ENCODE measurements at regions not wholly inside any gene's neighbourhood (a gene's known extent, or its start where the extent isn't known, plus 50 kb on each side); places are given as distances from the start of the nearest gene placed in this dataset.
"Not testable (repeated sequence)": the region's sequence is repeated elsewhere in the genome, so short reads cannot be mapped to it uniquely, and the experiment has no call there.

DNA sequence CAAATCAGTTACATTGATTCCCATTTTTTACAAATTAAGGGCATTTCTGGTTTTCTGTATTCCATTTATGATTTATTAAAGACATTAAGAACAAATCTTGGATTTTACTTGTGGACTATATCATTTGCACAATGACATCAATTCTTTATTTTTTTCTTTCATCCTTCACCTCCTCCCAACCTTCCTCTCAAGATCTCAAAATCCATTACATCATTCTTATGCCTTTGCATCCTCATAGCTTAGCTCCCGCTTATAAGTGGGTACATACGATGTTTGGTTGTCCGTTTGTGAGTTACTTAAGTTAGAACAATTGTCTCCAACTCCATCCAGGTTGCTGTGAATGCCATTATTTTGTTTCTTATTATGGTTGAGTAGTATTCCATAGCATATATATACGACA is 752.8 kb downstream of the CD109 start:
- TF ChIP-seq POLR2A (IDR thresholded peaks at IDR 0.05), result no peak
- TF ChIP-seq POLR2AphosphoS5 (IDR thresholded peaks at IDR 0.05), result no peak
- TF ChIP-seq, protein P1, sequence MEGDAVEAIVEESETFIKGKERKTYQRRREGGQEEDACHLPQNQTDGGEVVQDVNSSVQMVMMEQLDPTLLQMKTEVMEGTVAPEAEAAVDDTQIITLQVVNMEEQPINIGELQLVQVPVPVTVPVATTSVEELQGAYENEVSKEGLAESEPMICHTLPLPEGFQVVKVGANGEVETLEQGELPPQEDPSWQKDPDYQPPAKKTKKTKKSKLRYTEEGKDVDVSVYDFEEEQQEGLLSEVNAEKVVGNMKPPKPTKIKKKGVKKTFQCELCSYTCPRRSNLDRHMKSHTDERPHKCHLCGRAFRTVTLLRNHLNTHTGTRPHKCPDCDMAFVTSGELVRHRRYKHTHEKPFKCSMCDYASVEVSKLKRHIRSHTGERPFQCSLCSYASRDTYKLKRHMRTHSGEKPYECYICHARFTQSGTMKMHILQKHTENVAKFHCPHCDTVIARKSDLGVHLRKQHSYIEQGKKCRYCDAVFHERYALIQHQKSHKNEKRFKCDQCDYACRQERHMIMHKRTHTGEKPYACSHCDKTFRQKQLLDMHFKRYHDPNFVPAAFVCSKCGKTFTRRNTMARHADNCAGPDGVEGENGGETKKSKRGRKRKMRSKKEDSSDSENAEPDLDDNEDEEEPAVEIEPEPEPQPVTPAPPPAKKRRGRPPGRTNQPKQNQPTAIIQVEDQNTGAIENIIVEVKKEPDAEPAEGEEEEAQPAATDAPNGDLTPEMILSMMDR (IDR thresholded peaks at IDR 0.05), result no peak
- Histone ChIP-seq H3K9me3 (no peaks in the 10 kb centered on the region), H3K36me3 (no peaks in the 10 kb centered on the region), H3K27me3 (no peaks in the 10 kb centered on the region), H3K27ac (no peak overlapping the region), H3K4me1 (no peaks in the 10 kb centered on the region), H3K4me3 (no peak overlapping the region)
- intact Hi-C loops (cut with DNase I; ENCODE audit: low total_unique reads), result no loop called here
- no peak for DNase-seq (ENCODE audit: low spot score in 2 of 2)

DNA sequence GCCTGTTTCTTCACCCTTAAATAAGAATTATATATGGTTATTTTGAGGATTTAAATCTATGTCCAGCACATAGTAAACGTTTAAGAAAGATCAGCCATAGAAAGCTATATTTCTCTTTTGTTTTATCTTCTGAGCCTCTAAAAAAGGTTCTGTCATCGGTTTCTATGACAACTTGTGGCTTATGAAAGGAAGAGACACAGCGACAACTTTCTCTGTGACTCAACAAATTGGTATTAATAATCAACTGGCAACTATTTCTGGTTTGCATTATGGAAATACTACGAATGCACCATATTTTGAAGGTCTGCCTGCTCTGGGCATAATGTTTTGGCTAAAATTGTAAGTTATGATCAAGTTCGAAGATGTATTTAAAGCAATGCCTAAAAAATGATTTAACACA is 751.0 kb downstream of the CD109 start:
- no peak for DNase-seq (ENCODE audit: low spot score in 2 of 2)
- Histone ChIP-seq H3K4me3 (no peak overlapping the region), H3K4me1 (no peaks in the 10 kb centered on the region), H3K27ac (no peak overlapping the region), H3K27me3 (no peaks in the 10 kb centered on the region), H3K9me3 (no peaks in the 10 kb centered on the region), H3K36me3 (no peaks in the 10 kb centered on the region)
- intact Hi-C loops (cut with DNase I; ENCODE audit: low total_unique reads), result no loop called here
- TF ChIP-seq POLR2A (IDR thresholded peaks at IDR 0.05) (no peak), POLR2AphosphoS5 (IDR thresholded peaks at IDR 0.05) (no peak)
- TF ChIP-seq, protein P1 (IDR thresholded peaks at IDR 0.05), result no peak

DNA sequence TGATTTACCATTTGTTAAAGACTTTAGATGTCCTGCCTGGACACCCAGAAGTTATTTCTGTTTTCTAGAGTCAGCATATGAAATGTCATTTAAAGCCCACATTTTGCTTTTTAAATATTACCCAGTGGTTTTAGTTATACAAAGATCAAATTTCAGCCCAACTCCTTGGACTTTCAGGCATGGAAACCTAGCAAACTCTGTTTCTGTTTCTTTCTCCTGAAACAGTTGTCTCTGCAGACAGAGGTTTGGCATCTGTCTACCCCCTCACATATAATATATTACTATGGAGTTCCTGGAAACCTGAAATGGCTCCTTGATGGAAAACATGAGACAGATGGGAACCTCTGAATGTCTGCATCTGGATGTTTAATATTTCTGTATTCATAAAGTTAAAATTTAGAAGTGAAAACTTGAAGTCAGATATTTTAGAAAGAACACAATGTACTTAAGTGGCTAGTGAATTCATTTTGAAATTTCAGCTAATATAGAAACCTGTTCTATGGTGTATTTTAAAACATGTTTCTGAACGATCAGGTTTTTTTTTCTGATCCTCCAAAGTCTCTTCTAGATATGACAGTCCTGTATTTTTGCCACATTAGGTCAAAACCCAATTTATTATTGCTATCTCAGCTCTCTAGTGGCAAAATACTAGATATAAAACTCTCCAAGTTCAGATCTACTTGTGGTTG is 743.3 kb downstream of the CD109 start:
- TF ChIP-seq POLR2A (IDR thresholded peaks at IDR 0.05), result no peak
- TF ChIP-seq, protein P1 (IDR thresholded peaks at IDR 0.05), result no peak
- TF ChIP-seq POLR2AphosphoS5 (IDR thresholded peaks at IDR 0.05), result no peak
- no peaks in the 10 kb centered on the region for H3K9me3 ChIP-seq
- H3K36me3 ChIP-seq, result no peaks in the 10 kb centered on the region
- no peak overlapping the region for H3K27ac ChIP-seq
- H3K27me3 ChIP-seq, result no peaks in the 10 kb centered on the region
- H3K4me1 ChIP-seq, result no peaks in the 10 kb centered on the region
- no peak for DNase-seq (ENCODE audit: low spot score in 2 of 2)
- intact Hi-C loops (cut with DNase I; ENCODE audit: low total_unique reads), result no loop called here
- no peak overlapping the region for H3K4me3 ChIP-seq

DNA sequence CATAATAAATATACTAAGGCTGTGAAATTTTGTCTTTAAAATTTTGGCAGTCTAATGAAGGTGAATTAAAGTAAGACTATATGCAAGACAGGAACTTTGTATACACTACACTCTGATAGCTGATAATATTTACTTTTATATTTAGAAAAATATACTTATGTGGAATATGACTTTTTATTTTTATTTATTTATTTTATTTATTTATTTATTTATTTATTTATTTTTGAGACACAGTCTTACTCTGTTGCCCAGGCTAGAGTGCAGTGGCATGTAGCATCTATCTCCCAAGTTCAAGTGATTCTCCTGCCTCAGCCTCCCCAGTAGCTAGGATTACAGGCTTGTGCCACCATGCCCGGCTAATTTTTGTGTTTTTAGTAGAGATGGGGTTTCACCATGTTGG is 742.4 kb downstream of the CD109 start:
- H3K9me3 ChIP-seq; DNase-seq (ENCODE audit: low spot score in 2 of 2); H3K36me3 ChIP-seq; intact Hi-C loops (cut with DNase I; ENCODE audit: low total_unique reads); H3K27me3 ChIP-seq; H3K4me3 ChIP-seq; H3K27ac ChIP-seq; H3K4me1 ChIP-seq: not testable (repeated sequence)

DNA sequence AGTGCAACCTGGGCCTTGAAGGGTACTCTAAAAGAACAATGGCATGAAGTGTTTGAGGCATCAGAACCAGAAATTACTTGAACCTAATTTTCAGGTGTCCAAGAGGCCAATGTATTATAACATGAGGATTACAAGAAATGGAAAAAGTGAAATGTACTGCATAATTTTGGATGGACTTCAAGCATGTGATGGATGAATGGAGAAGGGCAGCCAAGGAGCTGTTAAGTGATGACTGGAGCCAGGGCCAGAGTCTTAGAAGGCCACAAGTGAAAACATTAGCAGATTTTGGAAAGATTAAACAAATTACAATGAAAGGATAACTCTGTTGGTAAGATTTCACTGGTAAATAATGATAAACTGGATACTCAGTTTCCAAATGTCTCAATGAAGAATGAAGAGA is 738.2 kb downstream of the CD109 start:
- DNase-seq (ENCODE audit: low spot score in 2 of 2), result no peak
- no peaks in the 10 kb centered on the region for H3K4me1 ChIP-seq
- intact Hi-C loops (cut with DNase I; ENCODE audit: low total_unique reads), result no loop called here
- H3K9me3 ChIP-seq, result no peaks in the 10 kb centered on the region
- no peaks in the 10 kb centered on the region for H3K27me3 ChIP-seq
- TF ChIP-seq, protein P1 (IDR thresholded peaks at IDR 0.05), result no peak
- no peak for TF ChIP-seq POLR2A (IDR thresholded peaks at IDR 0.05)
- TF ChIP-seq POLR2AphosphoS5 (IDR thresholded peaks at IDR 0.05), result no peak
- H3K36me3 ChIP-seq, result no peaks in the 10 kb centered on the region
- no peak overlapping the region for H3K4me3 ChIP-seq
- H3K27ac ChIP-seq, result no peak overlapping the region

Data from breast epithelium (tissue), 4 donors.